ENCODE measurements at regions not wholly inside any gene's neighbourhood (a gene's known extent, or its start where the extent isn't known, plus 50 kb on each side); places are given as distances from the start of the nearest gene placed in this dataset.

DNA sequence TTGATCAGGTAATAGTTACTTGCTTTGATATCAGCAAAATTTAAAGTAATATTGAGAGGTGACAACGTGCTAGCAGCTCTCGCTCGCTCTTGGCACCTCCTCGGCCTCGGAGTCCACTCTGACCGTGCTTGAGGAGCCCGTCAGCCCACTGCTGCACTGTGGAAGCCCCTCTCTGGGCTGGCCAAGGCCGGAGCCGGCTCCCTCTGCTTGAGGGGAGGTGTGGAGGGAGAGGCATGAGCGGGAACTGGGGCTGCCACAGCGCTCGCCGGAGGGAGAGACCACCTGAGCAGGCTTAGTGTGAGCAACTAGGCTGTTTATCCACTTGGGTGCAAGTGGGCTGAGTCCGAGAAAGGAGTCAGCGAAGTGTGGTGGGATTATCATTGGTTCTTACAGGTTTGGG lies 455.7 kb upstream of the PCDH7 start:
- no peaks in the 10 kb centered on the region for H3K27me3 Mint-ChIP-seq
- H3K4me3 Mint-ChIP-seq, result no peak overlapping the region
- DNase-seq (no peak), ATAC-seq (no peak)
- H3K36me3 Mint-ChIP-seq, result no peaks in the 10 kb centered on the region
- H3K4me1 Mint-ChIP-seq, result no peaks in the 10 kb centered on the region
- no peak overlapping the region for H3K27ac Mint-ChIP-seq
- peaks cover 5% of the 10 kb centered on the region for H3K9me3 Mint-ChIP-seq (ENCODE audit: low read depth)
- CTCF ChIA-PET, result no interaction called here

DNA sequence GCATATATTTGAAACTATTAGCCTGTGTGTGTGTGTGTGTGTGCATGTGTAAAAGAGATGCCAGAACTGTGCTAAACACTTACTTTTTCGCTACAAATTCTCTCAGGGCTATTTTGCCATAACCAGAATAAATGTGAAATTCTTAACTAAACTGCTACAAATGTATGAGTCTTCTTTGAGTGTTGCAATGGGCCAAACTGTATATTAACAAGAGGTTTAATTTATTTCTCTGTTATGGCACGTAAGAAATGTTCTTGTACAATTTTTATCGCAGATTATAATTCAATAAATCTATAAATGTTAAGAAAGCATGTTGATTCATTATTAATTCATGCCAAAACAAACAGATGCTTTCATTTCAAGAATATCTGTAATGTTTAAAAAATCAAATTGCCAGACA lies 454.5 kb upstream of the PCDH7 start:
- CTCF ChIA-PET, result no interaction called here
- H3K9me3 Mint-ChIP-seq (ENCODE audit: low read depth), result peaks cover 6% of the 10 kb centered on the region

DNA sequence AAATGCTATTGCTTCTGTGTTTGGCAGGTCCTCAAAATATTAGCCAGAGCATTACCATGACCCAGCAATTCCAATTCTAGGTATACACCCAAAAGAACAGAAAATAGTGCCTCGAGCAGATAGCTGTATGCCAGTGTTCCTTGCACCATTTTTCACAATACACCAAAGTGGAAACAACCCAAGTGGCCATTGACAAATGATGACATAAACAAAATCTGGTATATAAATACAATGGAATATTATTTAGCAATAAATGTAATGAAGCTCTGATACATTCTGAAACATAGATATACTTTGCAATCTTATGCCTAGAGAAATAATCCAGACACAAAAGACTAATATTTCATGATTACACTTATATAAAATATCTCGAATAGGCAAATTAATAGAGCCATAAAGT lies 451.8 kb upstream of the PCDH7 start:
- CTCF ChIA-PET, result no interaction called here
- Mint-ChIP-seq H3K9me3 (ENCODE audit: low read depth) (peaks cover 9% of the 10 kb centered on the region), H3K36me3 (no peaks in the 10 kb centered on the region), H3K4me1 (no peaks in the 10 kb centered on the region), H3K27me3 (no peaks in the 10 kb centered on the region), H3K4me3 (no peak overlapping the region), H3K27ac (no peak overlapping the region)
- no peak for ATAC-seq
- no peak for DNase-seq

More for the DNA sequence above, 454.5 kb upstream of the PCDH7 start:
- DNase-seq, result no peak
- Mint-ChIP-seq H3K27me3 (no peaks in the 10 kb centered on the region), H3K4me3 (no peak overlapping the region), H3K4me1 (no peaks in the 10 kb centered on the region), H3K27ac (no peak overlapping the region), H3K36me3 (no peaks in the 10 kb centered on the region)
- no peak for ATAC-seq

DNA sequence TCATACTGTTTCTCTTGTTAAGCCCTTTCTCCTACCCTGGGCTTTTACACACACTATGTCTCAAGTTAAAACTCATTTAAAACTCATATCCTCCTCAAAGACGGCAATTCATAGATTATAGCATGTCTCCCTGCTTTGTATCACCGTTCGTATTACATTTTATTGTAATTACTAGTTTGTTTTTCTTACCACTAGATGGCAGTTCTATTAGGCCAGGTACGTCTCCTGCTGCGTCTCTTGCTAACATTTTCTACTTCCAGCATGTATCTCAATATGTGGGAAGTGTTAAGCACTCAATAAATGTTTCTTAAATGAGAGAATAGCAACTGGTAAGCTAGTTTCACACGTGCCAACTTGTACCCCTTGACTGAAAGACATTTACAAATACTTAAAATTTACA lies 450.3 kb upstream of the PCDH7 start:
- no peaks in the 10 kb centered on the region for H3K36me3 Mint-ChIP-seq
- CTCF ChIA-PET, result no interaction called here
- no peak for ATAC-seq

DNA sequence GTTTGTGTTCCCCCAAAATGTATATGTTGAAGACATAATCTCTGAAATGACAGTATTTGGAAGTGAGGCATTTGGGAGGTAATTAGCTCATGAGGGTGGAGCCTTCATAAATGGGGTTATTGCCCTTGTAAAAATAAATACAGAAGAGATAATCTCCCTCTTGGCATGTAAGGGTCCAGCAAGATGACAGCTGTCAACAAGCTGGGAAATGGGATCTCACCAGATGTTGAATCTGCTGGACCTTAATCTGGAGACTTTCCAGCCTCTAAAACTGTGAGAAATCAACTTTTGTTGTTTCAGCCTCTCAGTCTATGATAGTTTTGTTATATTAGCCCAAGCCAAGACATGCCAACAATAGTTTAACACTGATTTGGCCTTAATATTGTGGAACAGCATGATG lies 438.2 kb upstream of the PCDH7 start:
- Mint-ChIP-seq H3K4me1 (no peaks in the 10 kb centered on the region), H3K9me3 (ENCODE audit: low read depth) (peaks cover 13% of the 10 kb centered on the region), H3K27ac (no peak overlapping the region), H3K4me3 (no peak overlapping the region), H3K27me3 (no peaks in the 10 kb centered on the region), H3K36me3 (no peaks in the 10 kb centered on the region)
- ATAC-seq, result no peak
- CTCF ChIA-PET, result no interaction called here
- no peak for DNase-seq

More for the DNA sequence above, 450.3 kb upstream of the PCDH7 start:
- Mint-ChIP-seq H3K9me3 (ENCODE audit: low read depth) (peaks cover 8% of the 10 kb centered on the region), H3K4me1 (no peaks in the 10 kb centered on the region), H3K27me3 (no peaks in the 10 kb centered on the region), H3K27ac (no peak overlapping the region), H3K4me3 (no peak overlapping the region)
- DNase-seq, result no peak

DNA sequence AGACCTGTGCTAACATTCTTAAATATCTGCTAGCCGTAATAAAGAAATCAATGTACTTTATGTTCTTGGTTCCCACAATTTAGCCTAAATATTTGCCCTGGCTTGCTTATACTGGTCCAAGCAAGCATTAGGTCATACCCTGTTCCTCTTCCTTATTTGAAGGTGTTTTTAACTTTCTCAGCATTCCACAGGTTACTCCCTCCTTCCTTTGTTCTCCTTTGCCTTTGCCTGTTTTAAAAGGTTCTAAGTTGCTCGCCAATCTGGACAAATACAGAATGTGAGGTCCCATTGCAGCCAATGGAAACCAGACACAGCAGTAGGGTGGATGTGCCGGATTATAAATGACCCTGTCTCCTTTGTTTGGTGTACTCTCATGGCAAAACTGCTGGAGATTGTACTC lies 436.8 kb upstream of the PCDH7 start:
- CTCF ChIA-PET, result no interaction called here
- H3K27ac Mint-ChIP-seq, result no peak overlapping the region
- H3K4me1 Mint-ChIP-seq, result no peaks in the 10 kb centered on the region
- H3K36me3 Mint-ChIP-seq, result no peaks in the 10 kb centered on the region
- no peak overlapping the region for H3K4me3 Mint-ChIP-seq
- ATAC-seq (no peak), DNase-seq (no peak)
- H3K27me3 Mint-ChIP-seq, result no peaks in the 10 kb centered on the region
- H3K9me3 Mint-ChIP-seq (ENCODE audit: low read depth), result peaks cover 10% of the 10 kb centered on the region

DNA sequence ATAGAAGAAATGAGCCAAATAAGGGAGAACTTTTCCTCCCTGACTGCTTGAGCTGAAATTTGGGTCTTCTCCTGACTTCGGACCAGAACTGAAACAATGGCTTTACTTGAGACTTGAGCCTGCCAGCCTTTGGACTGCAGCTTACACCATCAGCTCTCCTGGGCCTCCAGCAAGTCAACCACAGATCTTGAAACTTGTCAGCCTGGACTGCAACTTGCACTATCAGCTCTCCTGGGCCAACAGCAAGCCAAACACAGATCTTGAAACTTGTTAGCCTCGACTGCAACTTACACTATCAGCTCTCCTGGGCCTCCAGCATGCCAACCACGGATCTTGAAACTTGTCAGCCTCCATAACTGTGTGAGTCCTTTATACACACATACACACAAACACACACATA lies 425.9 kb upstream of the PCDH7 start:
- Mint-ChIP-seq H3K27me3 (no peaks in the 10 kb centered on the region), H3K36me3 (no peaks in the 10 kb centered on the region), H3K4me3 (no peak overlapping the region), H3K27ac (no peak overlapping the region), H3K4me1 (no peaks in the 10 kb centered on the region), H3K9me3 (ENCODE audit: low read depth) (peaks cover 16% of the 10 kb centered on the region)
- CTCF ChIA-PET, result no interaction called here
- DNase-seq (no peak), ATAC-seq (no peak)

DNA sequence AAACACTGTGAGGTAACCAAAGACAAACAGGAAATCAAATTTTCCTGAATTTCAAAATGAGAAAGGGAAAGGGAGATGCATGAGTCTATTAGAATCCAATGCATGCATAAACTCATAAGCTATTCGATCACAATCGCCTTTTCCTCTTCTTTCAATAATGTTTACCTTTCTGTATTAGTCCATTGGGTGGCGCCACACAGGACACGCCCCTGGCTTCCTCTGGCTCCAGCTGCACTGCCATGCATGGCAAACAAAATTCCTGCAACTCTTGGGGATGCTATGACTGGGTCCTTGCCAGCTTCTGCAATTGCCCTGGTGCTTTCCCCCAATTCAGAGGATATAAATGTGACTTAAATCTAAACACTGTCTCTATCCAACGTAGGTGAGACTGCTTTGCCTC lies 424.5 kb upstream of the PCDH7 start:
- Mint-ChIP-seq H3K9me3 (ENCODE audit: low read depth) (peaks cover 18% of the 10 kb centered on the region), H3K36me3 (no peaks in the 10 kb centered on the region), H3K4me1 (no peaks in the 10 kb centered on the region), H3K27ac (no peak overlapping the region), H3K4me3 (no peak overlapping the region), H3K27me3 (no peaks in the 10 kb centered on the region)
- CTCF ChIA-PET, result no interaction called here
- DNase-seq, result no peak
- ATAC-seq, result no peak

DNA sequence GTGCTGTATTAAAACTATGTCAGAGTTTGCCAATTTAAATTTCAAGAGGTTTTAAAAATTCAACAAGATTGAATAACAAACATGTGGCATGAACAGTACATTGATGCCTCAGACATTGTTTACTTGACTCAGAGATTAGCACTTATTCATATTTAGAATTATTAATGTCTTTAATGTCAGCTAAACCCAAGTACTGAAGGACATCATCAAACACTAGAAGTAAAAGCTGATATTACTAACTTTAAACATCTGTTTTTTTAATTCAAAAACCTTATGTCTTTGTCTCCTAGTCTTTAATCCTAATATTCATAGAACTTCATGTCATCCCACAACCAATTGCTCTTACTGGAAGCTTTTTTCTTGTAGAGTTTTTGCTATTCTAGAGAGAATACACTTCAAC lies 406.2 kb upstream of the PCDH7 start:
- DNase-seq, result no peak
- CTCF ChIA-PET, result no interaction called here
- peaks cover 3% of the 10 kb centered on the region for H3K9me3 Mint-ChIP-seq (ENCODE audit: low read depth)
- no peaks in the 10 kb centered on the region for H3K36me3 Mint-ChIP-seq
- H3K27ac Mint-ChIP-seq, result no peak overlapping the region
- no peak for ATAC-seq
- no peaks in the 10 kb centered on the region for H3K4me1 Mint-ChIP-seq
- no peaks in the 10 kb centered on the region for H3K27me3 Mint-ChIP-seq
- no peak overlapping the region for H3K4me3 Mint-ChIP-seq

DNA sequence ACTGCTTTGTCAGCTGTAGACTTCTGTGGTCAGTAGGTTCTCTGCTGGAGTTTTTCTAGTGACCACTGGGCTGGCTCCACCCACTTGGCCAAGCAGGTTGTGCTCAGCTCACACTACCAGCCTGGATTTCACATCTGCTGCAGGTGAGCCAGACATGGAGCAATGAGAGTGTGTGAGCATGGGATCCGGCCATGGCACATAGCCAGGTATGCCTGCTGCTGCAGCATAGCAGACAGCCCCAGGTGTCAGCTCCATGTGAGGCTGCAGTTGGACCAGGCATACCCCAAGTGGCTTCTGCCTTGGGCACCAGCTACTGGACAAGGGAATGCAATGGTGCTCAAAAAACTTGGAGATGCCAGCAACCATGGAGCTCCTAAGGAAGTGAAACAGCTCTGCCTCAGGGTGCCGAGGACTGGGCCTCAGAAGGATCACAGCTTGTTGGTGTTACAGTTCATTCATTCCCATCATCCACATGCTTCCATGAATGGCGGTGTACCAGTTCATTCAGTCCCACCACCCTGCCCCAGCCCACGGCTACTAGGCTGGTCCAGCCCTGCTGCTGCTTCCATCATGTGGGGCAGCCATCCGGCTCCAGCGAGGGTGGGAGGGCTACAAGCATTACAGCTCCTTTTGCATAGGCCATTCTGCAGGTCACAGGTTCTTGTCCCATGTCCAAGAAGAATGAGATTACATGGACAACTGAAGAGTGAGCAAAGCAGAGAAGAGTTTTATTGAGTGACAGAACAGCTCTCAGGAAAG lies 389.1 kb upstream of the PCDH7 start:
- H3K4me3 Mint-ChIP-seq, result no peak overlapping the region
- CTCF ChIA-PET, result no interaction called here
- no peaks in the 10 kb centered on the region for H3K4me1 Mint-ChIP-seq
- no peak for DNase-seq
- no peaks in the 10 kb centered on the region for H3K36me3 Mint-ChIP-seq
- no peaks in the 10 kb centered on the region for H3K27me3 Mint-ChIP-seq
- no peak overlapping the region for H3K27ac Mint-ChIP-seq
- peaks cover 9% of the 10 kb centered on the region for H3K9me3 Mint-ChIP-seq (ENCODE audit: low read depth)
- ATAC-seq, result no peak

DNA sequence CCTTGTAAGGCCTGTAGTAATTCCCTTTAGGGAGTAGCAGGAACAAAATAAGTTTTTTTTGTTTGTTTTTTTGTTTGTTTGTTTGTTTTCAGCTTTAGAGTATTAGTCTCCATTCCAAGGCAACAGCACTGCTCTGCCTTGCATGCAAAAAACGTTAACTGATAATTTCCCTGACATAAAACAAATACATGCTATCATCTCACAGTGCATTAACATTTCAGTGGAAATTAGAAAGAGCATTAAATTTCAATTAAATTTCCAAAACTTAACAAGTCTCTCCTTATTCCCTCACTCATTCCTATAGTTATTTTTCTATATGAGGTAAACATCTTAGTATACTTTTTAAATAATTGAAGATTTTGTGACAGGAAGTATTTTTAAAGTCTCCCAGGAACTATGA lies 378.4 kb upstream of the PCDH7 start:
- no peak for ATAC-seq
- Mint-ChIP-seq H3K4me1 (no peaks in the 10 kb centered on the region), H3K27me3 (no peaks in the 10 kb centered on the region), H3K4me3 (no peak overlapping the region), H3K36me3 (no peaks in the 10 kb centered on the region), H3K9me3 (ENCODE audit: low read depth) (peaks cover 12% of the 10 kb centered on the region), H3K27ac (no peak overlapping the region)
- DNase-seq, result no peak
- CTCF ChIA-PET, result no interaction called here

DNA sequence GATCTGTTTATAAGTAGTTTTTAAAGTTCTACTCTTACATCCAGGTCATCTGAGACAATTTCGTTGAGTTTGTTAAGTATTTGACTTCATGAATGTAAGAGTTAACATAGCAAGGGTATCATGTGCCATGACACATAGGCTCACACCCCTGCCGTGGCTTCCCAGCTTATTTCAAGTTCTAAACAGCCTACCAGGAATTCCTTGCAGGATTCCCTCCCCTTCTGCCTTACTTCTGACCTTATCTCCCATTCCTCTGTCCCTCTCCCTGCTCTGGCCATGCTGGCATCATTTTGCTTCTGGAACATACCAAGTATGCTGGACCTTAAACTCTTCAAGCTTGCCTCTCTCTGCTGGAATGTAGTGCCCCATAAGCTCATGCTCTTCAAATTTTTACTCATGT lies 369.9 kb upstream of the PCDH7 start:
- H3K36me3 Mint-ChIP-seq, result no peaks in the 10 kb centered on the region
- CTCF ChIA-PET, result no interaction called here
- H3K27ac Mint-ChIP-seq, result no peak overlapping the region

DNA sequence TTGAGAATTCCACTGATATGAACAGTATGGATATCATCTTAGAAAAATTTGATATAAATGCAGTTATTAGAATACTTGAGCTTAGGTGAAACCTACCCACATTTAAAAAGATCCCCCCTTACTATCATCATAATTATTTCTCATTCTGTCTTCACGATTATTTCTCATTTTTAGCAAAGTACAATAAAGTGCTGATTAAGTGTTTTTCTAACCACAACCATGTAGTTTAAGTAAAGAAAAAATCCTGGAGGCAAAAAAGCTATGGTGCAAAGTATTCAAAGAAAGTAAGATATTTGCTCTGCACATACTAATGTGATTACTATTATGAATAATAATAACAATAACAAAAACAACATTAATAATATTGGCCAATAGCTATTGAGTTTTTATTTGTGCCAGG lies 365.6 kb upstream of the PCDH7 start:
- H3K27ac Mint-ChIP-seq, result no peak overlapping the region
- H3K4me1 Mint-ChIP-seq, result no peaks in the 10 kb centered on the region
- H3K27me3 Mint-ChIP-seq, result no peaks in the 10 kb centered on the region
- no peaks in the 10 kb centered on the region for H3K36me3 Mint-ChIP-seq
- DNase-seq (no peak), ATAC-seq (no peak)
- H3K4me3 Mint-ChIP-seq, result no peak overlapping the region
- H3K9me3 Mint-ChIP-seq (ENCODE audit: low read depth), result peaks cover 14% of the 10 kb centered on the region
- CTCF ChIA-PET, result interaction anchor here (0.6 kb wide), 1 partner anchor 1887 kb away, joined by 3 read pairs; no protein-coding TSS in a partner anchor

More for the DNA sequence above, 369.9 kb upstream of the PCDH7 start:
- H3K27me3 Mint-ChIP-seq, result no peaks in the 10 kb centered on the region
- H3K4me1 Mint-ChIP-seq, result no peaks in the 10 kb centered on the region
- no peak overlapping the region for H3K4me3 Mint-ChIP-seq
- ATAC-seq (no peak), DNase-seq (no peak)
- H3K9me3 Mint-ChIP-seq (ENCODE audit: low read depth), result peaks cover 13% of the 10 kb centered on the region

DNA sequence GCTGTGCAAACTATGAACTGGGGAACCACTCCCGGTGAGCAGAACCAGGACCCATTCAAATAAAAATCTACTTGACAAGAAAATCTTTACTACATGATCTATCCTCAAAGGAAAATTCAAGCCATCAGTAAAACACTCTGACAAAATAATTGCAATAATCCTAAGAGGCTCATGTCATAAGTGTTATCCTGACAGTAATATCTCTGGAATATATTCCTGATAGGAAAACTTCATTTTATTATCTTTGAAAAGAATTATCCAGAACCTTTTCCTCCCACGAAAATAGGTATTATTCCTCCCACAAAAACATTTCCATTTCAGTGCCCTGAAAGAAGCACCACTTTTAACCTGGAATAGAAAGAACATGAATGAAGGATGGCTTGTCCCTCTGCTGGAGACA lies 357.7 kb upstream of the PCDH7 start:
- DNase-seq, result no peak
- H3K4me1 Mint-ChIP-seq, result no peaks in the 10 kb centered on the region
- H3K4me3 Mint-ChIP-seq, result no peak overlapping the region
- H3K27me3 Mint-ChIP-seq, result no peaks in the 10 kb centered on the region
- CTCF ChIA-PET, result no interaction called here
- H3K27ac Mint-ChIP-seq, result no peak overlapping the region
- no peak for ATAC-seq
- H3K9me3 Mint-ChIP-seq (ENCODE audit: low read depth), result peaks cover 11% of the 10 kb centered on the region
- no peaks in the 10 kb centered on the region for H3K36me3 Mint-ChIP-seq

DNA sequence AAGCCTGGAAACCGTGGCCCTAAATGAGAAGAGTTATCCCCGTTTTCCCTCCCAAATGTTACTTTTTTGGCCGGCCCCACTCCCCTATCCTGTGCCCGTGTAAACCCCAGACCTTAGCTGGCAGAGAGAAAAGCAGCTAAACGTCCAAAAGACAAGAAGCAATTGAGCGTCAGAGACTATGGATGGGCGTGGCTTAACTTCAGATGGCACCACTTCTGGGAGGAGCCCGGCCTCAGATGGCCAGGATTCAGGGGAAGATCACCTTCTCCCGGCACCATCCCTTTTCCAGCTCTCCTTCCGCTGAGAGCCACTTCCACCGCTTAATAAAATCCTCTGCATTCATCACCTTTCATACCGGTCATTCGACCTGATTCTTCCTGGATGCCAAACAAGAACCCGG lies 350.1 kb upstream of the PCDH7 start:
- Mint-ChIP-seq H3K27ac (no peak overlapping the region), H3K9me3 (ENCODE audit: low read depth) (peaks cover 12% of the 10 kb centered on the region), H3K4me3 (no peak overlapping the region), H3K36me3 (no peaks in the 10 kb centered on the region), H3K27me3 (no peaks in the 10 kb centered on the region), H3K4me1 (no peaks in the 10 kb centered on the region)
- DNase-seq (no peak), ATAC-seq (no peak)
- CTCF ChIA-PET, result no interaction called here
